ENCODE measurements at regions not wholly inside any gene's neighbourhood (a gene's known extent, or its start where the extent isn't known, plus 50 kb on each side); places are given as distances from the start of the nearest gene placed in this dataset.

DNA sequence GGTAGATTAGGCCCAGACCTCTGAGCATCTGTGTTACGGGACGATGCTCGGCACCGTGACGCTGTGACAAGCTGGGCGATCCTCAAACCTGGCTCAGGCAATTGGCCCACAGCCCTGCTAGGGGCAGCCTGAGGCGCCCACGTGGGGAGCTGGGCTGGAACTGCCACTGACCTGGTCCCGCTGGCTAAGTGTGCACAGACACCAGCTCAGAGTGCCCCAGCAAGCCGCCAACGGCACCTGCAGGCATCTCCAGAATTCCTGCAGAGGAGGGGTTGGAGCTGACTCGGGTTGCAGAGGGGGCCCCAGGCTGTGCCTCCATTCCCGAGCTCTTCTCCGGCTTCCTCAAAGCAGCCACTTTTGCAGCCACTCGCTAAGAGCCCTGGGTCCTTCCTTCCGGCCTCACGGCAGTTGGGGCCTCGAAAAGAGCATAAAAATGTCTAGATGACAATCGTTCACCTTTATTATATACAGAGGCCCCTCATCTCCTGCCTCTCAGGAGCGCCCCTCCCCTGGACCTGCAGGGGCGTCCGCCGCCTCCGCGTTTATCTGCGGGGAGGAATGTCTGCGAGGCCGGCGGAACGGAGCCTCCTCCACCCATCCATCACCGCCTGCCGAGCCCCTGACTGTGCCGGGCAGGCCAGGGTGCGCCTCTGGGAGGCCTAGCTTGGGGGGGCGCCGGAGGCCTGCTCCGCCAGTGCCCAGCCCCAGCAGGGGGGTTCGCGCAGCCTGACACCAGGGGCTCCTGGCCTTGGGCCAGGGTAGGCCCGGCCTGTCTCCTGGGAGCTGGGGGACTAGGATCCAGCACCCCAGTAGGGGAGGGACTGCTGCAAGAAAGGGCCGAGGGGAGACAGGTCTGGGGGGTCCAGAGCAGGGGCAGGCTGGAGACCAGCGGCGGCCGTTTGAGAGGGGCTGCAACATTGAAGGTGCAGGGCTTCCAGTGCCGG lies 144.9 kb downstream of the BARX1 start:
- Histone ChIP-seq H3K23me2 (ENCODE audit: low read depth, low read length) (no peaks in the 10 kb centered on the region), H2BK20ac (ENCODE audit: low read length) (peak overlapping the region; percentile 61; the same call in 1 of the 2 replicates), H2AK5ac (ENCODE audit: low read depth, low read length) (no peak overlapping the region), H2BK12ac (ENCODE audit: low read depth, low read length) (peak overlapping the region; percentile 75; the same call in 1 of the 2 replicates), H3K18ac (ENCODE audit: extremely low read depth, low read length) (no peak overlapping the region; the same call in 1 of the 2 replicates), H3K9me3 (ENCODE audit: insufficient read depth in 2 of 2, low read depth in 1 of 2, low read length in 1 of 2) (no peaks in the 10 kb centered on the region), H3K4me1 (replicated peaks in 1 of 4; ENCODE audit: control insufficient read depth in 3 of 4, insufficient read depth in 4 of 4, low read length in 3 of 4) (peaks cover 3 to 26% (median 15%) of the 10 kb centered on the region in 4 experiments), H4K5ac (ENCODE audit: insufficient read length, low read depth, low read length) (no peak overlapping the region), H3K4ac (replicated peaks; ENCODE audit: insufficient read length, low read depth, low read length) (no peak overlapping the region), H4K20me1 (replicated peaks in 1 of 2; ENCODE audit: control insufficient read depth in 1 of 2, insufficient read depth in 2 of 2, low read length in 2 of 2) (no peaks in the 10 kb centered on the region), H3K56ac (replicated peaks; ENCODE audit: insufficient read length, low read depth, low read length) (no peak overlapping the region), H3K36me3 (ENCODE audit: control insufficient read depth in 2 of 4, insufficient read depth in 4 of 4, low read length in 3 of 4) (no peaks in the 10 kb centered on the region), H3K14ac (ENCODE audit: insufficient read length) (no peak overlapping the region), H2BK120ac (replicated peaks; ENCODE audit: low read depth, low read length) (no peak overlapping the region), H3K9ac (replicated peaks in 1 of 4; ENCODE audit: extremely low read depth in 1 of 4, low read depth in 3 of 4, low read length in 3 of 4) (no peak overlapping the region), H3K79me2 (ENCODE audit: control insufficient read depth in 1 of 2, insufficient read depth in 2 of 2, low read length in 2 of 2) (no peaks in the 10 kb centered on the region), H3K4me2 (ENCODE audit: insufficient read depth in 1 of 2, low read depth in 2 of 2, low read length in 2 of 2) (no peak overlapping the region), H4K91ac (replicated peaks; ENCODE audit: insufficient read length, low read length) (peak overlapping the region; percentile 60), H3K27ac (ENCODE audit: low read depth, low read length) (no peak overlapping the region), H4K8ac (ENCODE audit: extremely low read depth, insufficient read depth, low read length) (0 out of 2 replicates have a peak overlapping the region, but pooled peaks have one; percentile 0), H2AFZ (ENCODE audit: low read length) (peak overlapping the region; percentile 17; the same call in 1 of the 2 replicates), H3K23ac (ENCODE audit: insufficient read length) (no peak overlapping the region), H2BK15ac (ENCODE audit: low read length) (0 out of 2 replicates have a peak overlapping the region, but pooled peaks have one; percentile 72), H3K27me3 (replicated peaks in 1 of 4; ENCODE audit: control insufficient read depth in 3 of 4, extremely low read depth in 1 of 4, insufficient read depth in 3 of 4, low read length in 3 of 4) (no peaks in the 10 kb centered on the region), H3K79me1 (ENCODE audit: low read depth, low read length) (no peaks in the 10 kb centered on the region; the same call in 1 of the 2 replicates), H3K4me3 (ENCODE audit: extremely low read depth in 1 of 4, insufficient read depth in 2 of 4, low read depth in 3 of 4, low read length in 4 of 4) (no peak overlapping the region), H2BK5ac (ENCODE audit: low read depth, low read length) (no peak overlapping the region)
- WGBS, 2 experiments (ENCODE audit: extremely low coverage in 1 of 2, insufficient coverage in 1 of 2, insufficient read length in 1 of 2, insufficient replicate concordance in 2 of 2, low coverage in 1 of 2, low lambda C conversion rate in 2 of 2, missing lambda C conversion rate in 1 of 2): 81% methylated on average over 42 of the region's 45 CpGs; no CpG with 5 or more reads in 1 of the 2 experiments
- TF ChIP-seq CBX8 (IDR thresholded peaks at IDR 0.05; ENCODE audit: borderline replicate concordance, low read depth, low read length) (no peak), RAD21 (IDR thresholded peaks at IDR 0.05 in 1 of 2, conservative IDR thresholded peaks at IDR 0.05 in 1 of 2; ENCODE audit: low read depth in 2 of 2, low read length in 2 of 2) (peak in 1 of 2 experiments; percentile 21; a peak in 1 of 4 replicates)
- TF ChIP-seq, protein P1, sequence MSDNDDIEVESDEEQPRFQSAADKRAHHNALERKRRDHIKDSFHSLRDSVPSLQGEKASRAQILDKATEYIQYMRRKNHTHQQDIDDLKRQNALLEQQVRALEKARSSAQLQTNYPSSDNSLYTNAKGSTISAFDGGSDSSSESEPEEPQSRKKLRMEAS (IDR thresholded peaks at IDR 0.05): 0 out of 2 replicates have a peak, but pooled peaks have one; percentile 29
- ChIA-PET CTCF (ENCODE audit: partially characterized antibody) (interaction anchor here (0.7 to 8.9 kb wide), 12 partner anchors 10 to 244 kb away, joined by 3 to 105 read pairs (median 4); no protein-coding TSS in a partner anchor), POLR2A (ENCODE audit: partially characterized antibody) (interaction anchor here (1.2 to 1.5 kb wide), 2 partner anchors 10 to 127 kb away, joined by 3 to 5 read pairs; no protein-coding TSS in a partner anchor)
- no peak for FAIRE-seq
- no peak for DNase-seq (ENCODE audit: low read depth in 1 of 2, low spot score in 2 of 2)
